GM12878 (cell line): ENCODE measurements at regions not wholly inside any gene's neighbourhood (a gene's known extent, or its start where the extent isn't known, plus 50 kb on each side); places are given as distances from the start of the nearest gene placed in this dataset.

Source experiments
- ATAC-seq: fragments of 200-7000 bp; cut with Tn5 transposase; 3 replicates; pipeline ENCODE4 v1.9.1; 2020; ENCODE audit warnings: mild to moderate bottlenecking, moderate library complexity
- BruUV-seq: library from RNA; stranded (reverse); fragments of 400-500 nt; replicated peaks from 2 replicates; lab custom pipeline; 2021; lab: Mats Ljungman, UMichigan
- CTCF ChIA-PET: fragments of 300-600 bp; sonication (Branson Sonifier 250); formaldehyde crosslinking; extraction: SDS; loops from one replicate; lab custom pipeline; 2021; ENCODE audit warnings: inconsistent platforms; lab: Yijun Ruan, JAX
- POLR2A ChIA-PET: fragments of 350-600 bp; formaldehyde crosslinking; extraction: SDS; loops from one replicate; lab custom pipeline; 2021; ENCODE audit warnings: inconsistent platforms; lab: Charles Lee
- RAD21 ChIA-PET: fragments of 300-600 bp; sonication (Branson Sonifier 250); formaldehyde crosslinking; loops from one replicate; lab custom pipeline; 2023; ENCODE audit warnings: antibody characterized with exemption; ENCODE audit not compliant: unreplicated experiment; lab: Charles Lee
- SMC1A ChIA-PET: fragments of 300-600 bp; sonication (Branson Sonifier 250); formaldehyde crosslinking; loops from one replicate; lab custom pipeline; 2023; ENCODE audit not compliant: unreplicated experiment, uncharacterized antibody; lab: Charles Lee
- DNase-seq: peaks from one replicate; pipeline ENCODE4 v3.0.0-alpha.2; 2011; ENCODE audit warnings: low read depth, low spot score
- FAIRE-seq: peaks from 3 replicates; lab custom pipeline; 2011; peaks lifted over from hg19 to GRCh38; lab: Jason Lieb, UNC
- H2AFZ ChIP-seq: 2 replicates; pipeline ENCODE4 v1.6.0; 2011; ENCODE audit warnings: low read depth, low read length, control low read depth; ENCODE audit not compliant: control insufficient read depth
- H3K27ac ChIP-seq: 2 replicates; pipeline ENCODE4 v1.5.1; 2011; ENCODE audit warnings: control low read depth; ENCODE audit not compliant: control insufficient read depth, insufficient read depth
- H3K27me3 ChIP-seq, 2 experiments: replicated peaks in 1 of 2; 2 replicates each; pipeline versions ENCODE4 v1.6.0 to v1.6.1; 2011; ENCODE audit warnings: low read length in 1 of 2; ENCODE audit not compliant: control insufficient read depth in 2 of 2, insufficient read depth in 2 of 2
- H3K36me3 ChIP-seq, 2 experiments: 2 replicates each; pipeline ENCODE4 v1.5.1; 2011; ENCODE audit warnings: low read length in 1 of 2; ENCODE audit not compliant: control insufficient read depth in 2 of 2, insufficient read depth in 2 of 2
- H3K4me1 ChIP-seq: 2 replicates; pipeline ENCODE4 v1.6.1; 2011; ENCODE audit warnings: mild to moderate bottlenecking, low read length, moderate library complexity, mixed read lengths; ENCODE audit not compliant: control insufficient read depth, insufficient read depth
- H3K4me2 ChIP-seq: 2 replicates; pipeline ENCODE4 v1.6.0; 2011; ENCODE audit warnings: control low read depth; ENCODE audit not compliant: control insufficient read depth, insufficient read depth
- H3K4me3 ChIP-seq: fragments of 200-600 bp; sonication (generic); 2 replicates; pipeline ENCODE4 v1.5.1; 2016
- H3K79me2 ChIP-seq: 2 replicates; pipeline ENCODE4 v1.6.0; 2011; ENCODE audit warnings: low read length; ENCODE audit not compliant: control insufficient read depth, insufficient read depth
- H3K9ac ChIP-seq: 2 replicates; pipeline ENCODE4 v1.8.0; 2011; ENCODE audit warnings: low read length, control low read depth, mixed read lengths; ENCODE audit not compliant: control insufficient read depth, insufficient read depth
- H3K9me3 ChIP-seq: replicated peaks from 3 replicates; pipeline ENCODE4 v1.5.1; 2011; ENCODE audit warnings: mild to moderate bottlenecking, low read length; ENCODE audit not compliant: control insufficient read depth, insufficient read depth
- H4K20me1 ChIP-seq: 2 replicates; pipeline ENCODE4 v1.6.0; 2011; ENCODE audit not compliant: control insufficient read depth, insufficient read depth
- BCL3 ChIP-seq: IDR thresholded peaks from 2 replicates; pipeline ENCODE4 v1.6.1; 2011; ENCODE audit warnings: borderline replicate concordance, low read depth, mild to moderate bottlenecking, moderate library complexity, low read length; ENCODE audit not compliant: insufficient read depth, poor library complexity, severe bottlenecking
- CEBPB ChIP-seq, 2 experiments: fragments of 150-350 bp in 1 of 2; IDR thresholded peaks; 2 replicates each; pipeline ENCODE4 v1.6.1; 2012 to 2014; ENCODE audit warnings: low read depth in 2 of 2, low read length in 2 of 2, borderline replicate concordance in 1 of 2, inconsistent platforms in 1 of 2
- EP300 ChIP-seq, 2 experiments: fragments of 150-350 bp in 1 of 2; IDR thresholded peaks; 2 replicates each; pipeline ENCODE4 v1.6.1; 2011 to 2012; ENCODE audit warnings: low read depth in 2 of 2, low read length in 2 of 2, borderline replicate concordance in 1 of 2, improper control_type of control experiment in 1 of 2, inconsistent platforms in 1 of 2; ENCODE audit not compliant: control insufficient read depth in 1 of 2
- NFIC ChIP-seq: IDR thresholded peaks from 2 replicates; pipeline ENCODE4 v1.6.1; 2012; ENCODE audit warnings: low read depth, mild to moderate bottlenecking, inconsistent platforms, low read length, moderate library complexity
- RAD21 ChIP-seq: IDR thresholded peaks from 2 replicates; pipeline ENCODE4 v1.6.1; 2011; ENCODE audit warnings: mild to moderate bottlenecking, low read depth, low read length, moderate library complexity; ENCODE audit not compliant: insufficient read depth
- TCF7 ChIP-seq: IDR thresholded peaks from 2 replicates; pipeline ENCODE4 v1.6.1; 2014; ENCODE audit warnings: antibody characterized with exemption, borderline replicate concordance
- USF2 ChIP-seq: IDR thresholded peaks from 2 replicates; pipeline ENCODE4 v1.6.1; 2011; ENCODE audit warnings: low read depth, low read length, improper control_type of control experiment, borderline replicate concordance
- ZNF217 ChIP-seq: fragments of 450-650 bp; IDR thresholded peaks from 2 replicates; pipeline ENCODE4 v1.6.1; 2017; ENCODE audit warnings: antibody characterized with exemption, mild to moderate bottlenecking
- WGBS: methylation state at CpG from one replicate; pipeline ENCODE4 v1.1.6; 2016; ENCODE audit warnings: low lambda C conversion rate; ENCODE audit not compliant: insufficient replicate concordance, insufficient coverage; ENCODE audit errors: missing lambda C conversion rate; 5-methylcytosine and 5-hydroxymethylcytosine counted together
- in situ Hi-C: fragments of 300-500 bp; cut with MboI; formaldehyde crosslinking; loops from 9 replicates; pipeline ENCODE4 v1.14.3; 2018; ENCODE audit warnings: mixed read lengths
- intact Hi-C: fragments of 100-400 bp; cut with micrococcal nuclease; formaldehyde crosslinking; loops from one replicate; pipeline ENCODE4 v1.14.2; 2022; ENCODE audit not compliant: unreplicated experiment

- ChIA-PET CTCF (interaction anchor here (0.7 to 1.5 kb wide), 4 partner anchors 8 to 180 kb away, joined by 3 to 4 read pairs (median 4); no protein-coding TSS in a partner anchor), SMC1A (no interaction called here), RAD21 (no interaction called here)
- Histone ChIP-seq H3K4me2 (no peak overlapping the region), H2AFZ (no peak overlapping the region), H3K9me3 (no peaks in the 10 kb centered on the region), H3K27me3 (no peaks in the 10 kb centered on the region; a peak in 1 of 4 replicates), H3K27ac (no peak overlapping the region), H4K20me1 (no peaks in the 10 kb centered on the region)
- DNase-seq, result no peak
- WGBS, result 18% methylated on average over 12 of the region's 12 CpGs
- no peak for TF ChIP-seq CEBPB (IDR thresholded peaks at IDR 0.05; ENCODE audit: borderline replicate concordance in 1 of 2, low read depth in 2 of 2, low read length in 2 of 2)
- no peak for TF ChIP-seq RAD21
- no peak for TF ChIP-seq TCF7
- no peak for TF ChIP-seq USF2
- TF ChIP-seq, all 136 proteins: peak for 0
- BruUV-seq, result no TSS peak
- in situ Hi-C loops (no loop called here), intact Hi-C loops (no loop called here)
- Histone ChIP-seq H3K36me3 (no peaks in the 10 kb centered on the region), H3K79me2 (no peaks in the 10 kb centered on the region), H3K4me1 (no peaks in the 10 kb centered on the region), H3K9ac (no peak overlapping the region), H3K4me3 (no peak overlapping the region)
- POLR2A ChIA-PET, result no interaction called here
- FAIRE-seq (no peak), ATAC-seq (no peak)
Measured at GRCh38 chr18:76167845-76168621, 327.0 kb downstream of the ZNF516 start.

GRCh38 chr18:76167410-76167809, 327.6 kb downstream of the ZNF516 start:
- H3K4me1 ChIP-seq, result no peaks in the 10 kb centered on the region
- H3K79me2 ChIP-seq, result no peaks in the 10 kb centered on the region
- 5% methylated on average over 6 of the region's 6 CpGs for WGBS
- BruUV-seq, result no TSS peak
- no peak overlapping the region for H3K4me3 ChIP-seq
- no peak for ATAC-seq
- TF ChIP-seq EP300 (IDR thresholded peaks at IDR 0.05; ENCODE audit: borderline replicate concordance in 1 of 2, control insufficient read depth in 1 of 2, low read depth in 2 of 2, low read length in 2 of 2) (no peak), NFIC (no peak), ZNF217 (no peak), BCL3 (no peak)
- TF ChIP-seq, all 136 proteins: peak for 0
- DNase-seq (no peak), FAIRE-seq (no peak)
- H3K9me3 ChIP-seq, result no peaks in the 10 kb centered on the region
- intact Hi-C loops, result no loop called here
- POLR2A ChIA-PET, result no interaction called here
- in situ Hi-C loops, result no loop called here
- H2AFZ ChIP-seq, result no peak overlapping the region
- H3K27ac ChIP-seq, result no peak overlapping the region
- H4K20me1 ChIP-seq, result no peaks in the 10 kb centered on the region
- RAD21 ChIA-PET, result no interaction called here
- H3K9ac ChIP-seq, result no peak overlapping the region
- H3K4me2 ChIP-seq, result no peak overlapping the region
- SMC1A ChIA-PET, result no interaction called here
- no peaks in the 10 kb centered on the region; a peak in 1 of 4 replicates for H3K27me3 ChIP-seq
- no peaks in the 10 kb centered on the region for H3K36me3 ChIP-seq
- CTCF ChIA-PET, result interaction anchor here (0.9 to 1.2 kb wide), 2 partner anchors 9 to 181 kb away, joined by 3 to 4 read pairs; no protein-coding TSS in a partner anchor
